HepG2 (cell line): ENCODE measurements at regions not wholly inside any gene's neighbourhood (a gene's known extent, or its start where the extent isn't known, plus 50 kb on each side); places are given as distances from the start of the nearest gene placed in this dataset.

Source experiments
- ATAC-seq: fragments of 200-7000 bp; cut with Tn5 transposase; 3 replicates; pipeline ENCODE4 v1.9.1; 2020; ENCODE audit warnings: mild to moderate bottlenecking, moderate library complexity
- BruUV-seq: library from RNA; stranded (reverse); fragments of 400-500 nt; replicated peaks from 2 replicates; lab custom pipeline; 2021; lab: Mats Ljungman, UMichigan
- CTCF ChIA-PET: fragments of 300-600 bp; formaldehyde crosslinking; extraction: SDS; loops from one replicate; lab custom pipeline; 2021; ENCODE audit warnings: low total read pairs, inconsistent platforms, low intra/inter-chr PET ratio; lab: Yijun Ruan, JAX
- POLR2A ChIA-PET: fragments of 350-600 bp; sonication (Branson Sonifier 250); formaldehyde crosslinking; loops from one replicate; lab custom pipeline; 2020; ENCODE audit warnings: antibody characterized with exemption, inconsistent platforms; lab: Yijun Ruan, JAX
- DNase-seq: peaks from one replicate; pipeline ENCODE4 v3.0.0-alpha.2; 2015; ENCODE audit warnings: low spot score
- FAIRE-seq: peaks from 3 replicates; lab custom pipeline; 2011; peaks lifted over from hg19 to GRCh38; lab: Jason Lieb, UNC
- H2AFZ ChIP-seq: one replicate; pipeline ENCODE4 v1.6.1; 2011; ENCODE audit warnings: low read length, inconsistent platforms
- H3K27ac ChIP-seq: fragments of 300-600 bp; 3 replicates; pipeline ENCODE4 v1.8.0; 2011; ENCODE audit warnings: mixed run types, mild to moderate bottlenecking, mixed read lengths, low read length, inconsistent platforms; ENCODE audit not compliant: insufficient read depth; ENCODE audit errors: extremely low read length
- H3K27me3 ChIP-seq, 2 experiments: fragments of 200-600 bp in 1 of 2; 2 replicates in 1 of 2; 3 replicates in 1 of 2; pipeline versions ENCODE4 v1.6.0 to v1.8.0; 2011; ENCODE audit warnings: low read length in 2 of 2, mild to moderate bottlenecking in 2 of 2, moderate library complexity in 2 of 2, inconsistent platforms in 1 of 2; ENCODE audit not compliant: insufficient read depth in 2 of 2, control insufficient read depth in 1 of 2
- H3K36me3 ChIP-seq, 2 experiments: fragments of 200-600 bp in 1 of 2; replicated peaks in 1 of 2; 2 replicates in 1 of 2; 3 replicates in 1 of 2; pipeline versions ENCODE4 v1.5.1 to v1.8.0; 2011; ENCODE audit warnings: low read length in 2 of 2, inconsistent platforms in 1 of 2; ENCODE audit not compliant: insufficient read depth in 2 of 2, control insufficient read depth in 1 of 2
- H3K4me1 ChIP-seq: 2 replicates; pipeline ENCODE4 v1.5.1; 2012; ENCODE audit warnings: low read length, inconsistent platforms; ENCODE audit not compliant: insufficient read depth
- H3K4me2 ChIP-seq: 2 replicates; pipeline ENCODE4 v1.6.0; 2011; ENCODE audit warnings: low read depth, low read length, inconsistent platforms
- H3K4me3 ChIP-seq, 3 experiments: fragments of 200-600 bp in 1 of 3; sonication (generic), shearing (Covaris generic) in 1 of 3; replicated peaks in 1 of 3; 2 replicates each; pipeline ENCODE4 v1.5.1; 2011 to 2016; ENCODE audit warnings: low read length in 3 of 3, inconsistent platforms in 2 of 3, low read depth in 2 of 3, mild to moderate bottlenecking in 2 of 3, control low read depth in 1 of 3, mixed read lengths in 1 of 3; ENCODE audit not compliant: insufficient read depth in 1 of 3
- H3K79me2 ChIP-seq: one replicate; pipeline ENCODE4 v1.6.1; 2011; ENCODE audit warnings: low read length, inconsistent platforms; ENCODE audit not compliant: insufficient read depth
- H3K9ac ChIP-seq: 2 replicates; pipeline ENCODE4 v1.6.0; 2011; ENCODE audit warnings: mild to moderate bottlenecking, low read depth, low read length, inconsistent platforms; ENCODE audit not compliant: insufficient read depth
- H3K9me3 ChIP-seq: 2 replicates; pipeline ENCODE4 v1.5.1; 2012; ENCODE audit warnings: mild to moderate bottlenecking, low read length
- H4K20me1 ChIP-seq: 2 replicates; pipeline ENCODE4 v1.6.0; 2011; ENCODE audit warnings: inconsistent platforms, mild to moderate bottlenecking, low read length, moderate library complexity; ENCODE audit not compliant: insufficient read depth
- EZH2 ChIP-seq: conservative IDR thresholded peaks from 2 replicates; pipeline ENCODE4 v1.6.1; 2012; ENCODE audit warnings: mild to moderate bottlenecking, low read depth, low read length, moderate library complexity
- ONECUT2 ChIP-seq: sonication (generic); formaldehyde crosslinking; IDR thresholded peaks from 2 replicates; pipeline ENCODE4 v1.4.0; 2020; ENCODE audit warnings: missing genetic modification reagents
- PLRG1 ChIP-seq: fragments of 450-650 bp; conservative IDR thresholded peaks from 2 replicates; pipeline ENCODE4 v1.6.1; 2016
- SAP130 ChIP-seq: IDR thresholded peaks from 2 replicates; pipeline ENCODE4 v1.6.1; 2016; ENCODE audit warnings: low read depth
- ZNF367 ChIP-seq: sonication (generic); formaldehyde crosslinking; IDR thresholded peaks from 2 replicates; pipeline ENCODE4 v1.4.0; 2020; ENCODE audit warnings: missing genetic modification reagents, borderline replicate concordance
- WGBS: methylation state at CpG from one replicate; pipeline ENCODE4 v1.1.6; 2017; ENCODE audit warnings: low lambda C conversion rate; 5-methylcytosine and 5-hydroxymethylcytosine counted together
- in situ Hi-C: cut with HindIII; loops from 2 replicates; pipeline ENCODE4 v1.10.0; 2017; ENCODE audit warnings: low pct_unique_long_range_greater_than_20kb; ENCODE audit not compliant: extremely low pct_ligation_motif_present
- intact Hi-C: fragments of 100-400 bp; cut with micrococcal nuclease; formaldehyde crosslinking; loops from one replicate; pipeline ENCODE4 v1.10.0; 2022; ENCODE audit not compliant: unreplicated experiment
- TF ChIP-seq, protein P1 (sequence below): IDR thresholded peaks from 2 replicates; pipeline ENCODE4 v1.6.1; 2016; ENCODE audit warnings: control low read depth
- TF ChIP-seq, protein P2 (sequence below): sonication (generic); formaldehyde crosslinking; IDR thresholded peaks from 2 replicates; pipeline ENCODE4 v1.4.0; 2020; ENCODE audit warnings: missing genetic modification reagents, mild to moderate bottlenecking, borderline replicate concordance

DNA sequence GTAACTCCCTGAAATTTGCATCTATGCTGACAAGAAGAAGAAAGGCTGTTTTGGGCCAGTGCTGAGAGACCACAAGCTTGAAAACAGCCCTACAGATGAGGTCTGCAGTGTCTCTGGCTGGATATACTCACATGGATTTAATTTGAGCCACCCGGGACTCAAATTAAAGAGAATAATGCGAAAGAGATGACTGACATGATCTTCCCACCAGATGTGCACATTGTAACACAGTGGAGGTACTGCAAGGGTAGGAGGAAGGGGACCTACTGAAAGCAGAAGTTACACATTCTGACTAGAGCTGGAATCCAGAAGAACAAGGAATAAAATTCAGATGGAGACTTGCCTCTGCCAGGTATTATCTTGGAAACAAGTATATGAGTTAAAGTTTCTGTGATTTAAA is 728.3 kb upstream of the SGO1 start:
- Histone ChIP-seq H2AFZ (no peak overlapping the region), H4K20me1 (no peaks in the 10 kb centered on the region), H3K79me2 (no peaks in the 10 kb centered on the region), H3K9me3 (peaks cover 89% of the 10 kb centered on the region), H3K4me3 (no peak overlapping the region), H3K9ac (no peak overlapping the region)
- no peak for FAIRE-seq
- WGBS, result 4% methylated on average over 2 of the region's 2 CpGs
- POLR2A ChIA-PET, result no interaction called here
- DNase-seq, result no peak
- no peak for ATAC-seq
- in situ Hi-C loops, result no loop called here
- CTCF ChIA-PET, result no interaction called here
- intact Hi-C loops, result no loop called here
- TF ChIP-seq PLRG1, result no peak
- TF ChIP-seq, all 625 proteins: peak for 0
- H3K27me3 ChIP-seq, result no peaks in the 10 kb centered on the region
- no peaks in the 10 kb centered on the region for H3K36me3 ChIP-seq
- H3K27ac ChIP-seq, result no peak overlapping the region
- BruUV-seq, result no TSS peak
- H3K4me1 ChIP-seq, result no peaks in the 10 kb centered on the region
- H3K4me2 ChIP-seq, result no peak overlapping the region

DNA sequence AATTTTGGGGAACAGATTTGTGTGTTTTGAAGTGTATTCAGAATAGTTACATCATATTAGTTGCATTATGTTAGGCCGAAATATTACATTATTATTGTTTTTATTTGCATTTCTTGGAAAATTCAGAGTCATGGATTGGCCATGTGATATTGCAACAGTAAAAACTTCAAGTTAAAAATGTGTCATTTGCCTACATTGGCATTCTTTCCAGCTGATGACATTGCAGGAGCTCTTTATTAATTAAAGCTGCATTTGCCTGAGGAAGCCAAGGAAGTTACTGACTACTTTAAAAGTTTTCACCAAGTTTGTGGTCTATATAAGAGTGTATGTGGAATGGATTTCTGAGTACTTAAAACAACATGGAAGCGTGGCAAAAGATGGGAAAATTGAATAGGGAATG is 726.4 kb upstream of the SGO1 start:
- FAIRE-seq (no peak), DNase-seq (no peak), ATAC-seq (no peak)
- Histone ChIP-seq H3K27ac (no peak overlapping the region), H3K4me3 (no peak overlapping the region), H3K9ac (no peak overlapping the region), H3K9me3 (peaks cover 86% of the 10 kb centered on the region), H3K79me2 (no peaks in the 10 kb centered on the region), H4K20me1 (no peaks in the 10 kb centered on the region), H3K27me3 (no peaks in the 10 kb centered on the region), H2AFZ (no peak overlapping the region), H3K4me1 (no peaks in the 10 kb centered on the region), H3K4me2 (no peak overlapping the region), H3K36me3 (no peaks in the 10 kb centered on the region)
- in situ Hi-C loops (no loop called here), intact Hi-C loops (no loop called here)
- WGBS, result 0% methylated on average over 2 of the region's 2 CpGs
- BruUV-seq, result no TSS peak
- POLR2A ChIA-PET, result no interaction called here
- CTCF ChIA-PET, result no interaction called here
- TF ChIP-seq, protein P1, sequence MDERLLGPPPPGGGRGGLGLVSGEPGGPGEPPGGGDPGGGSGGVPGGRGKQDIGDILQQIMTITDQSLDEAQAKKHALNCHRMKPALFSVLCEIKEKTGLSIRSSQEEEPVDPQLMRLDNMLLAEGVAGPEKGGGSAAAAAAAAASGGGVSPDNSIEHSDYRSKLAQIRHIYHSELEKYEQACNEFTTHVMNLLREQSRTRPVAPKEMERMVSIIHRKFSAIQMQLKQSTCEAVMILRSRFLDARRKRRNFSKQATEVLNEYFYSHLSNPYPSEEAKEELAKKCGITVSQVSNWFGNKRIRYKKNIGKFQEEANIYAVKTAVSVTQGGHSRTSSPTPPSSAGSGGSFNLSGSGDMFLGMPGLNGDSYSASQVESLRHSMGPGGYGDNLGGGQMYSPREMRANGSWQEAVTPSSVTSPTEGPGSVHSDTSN (CRISPR knock-in tag), result no peak
- TF ChIP-seq SAP130 (CRISPR knock-in tag) (no peak), ZNF367 (CRISPR knock-in tag) (no peak), EZH2 (no peak), ONECUT2 (CRISPR knock-in tag) (no peak)
- TF ChIP-seq, protein P2, sequence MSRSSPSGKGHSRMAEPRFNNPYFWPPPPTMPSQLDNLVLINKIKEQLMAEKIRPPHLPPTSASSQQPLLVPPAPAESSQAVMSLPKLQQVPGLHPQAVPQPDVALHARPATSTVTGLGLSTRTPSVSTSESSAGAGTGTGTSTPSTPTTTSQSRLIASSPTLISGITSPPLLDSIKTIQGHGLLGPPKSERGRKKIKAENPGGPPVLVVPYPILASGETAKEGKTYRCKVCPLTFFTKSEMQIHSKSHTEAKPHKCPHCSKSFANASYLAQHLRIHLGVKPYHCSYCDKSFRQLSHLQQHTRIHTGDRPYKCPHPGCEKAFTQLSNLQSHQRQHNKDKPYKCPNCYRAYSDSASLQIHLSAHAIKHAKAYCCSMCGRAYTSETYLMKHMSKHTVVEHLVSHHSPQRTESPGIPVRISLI (CRISPR knock-in tag), result no peak
